Activated gamma-delta T cell treated with Interleukin-2 at 50 U/mL for 16 hours (primary cell): ENCODE measurements at regions not wholly inside any gene's neighbourhood (a gene's known extent, or its start where the extent isn't known, plus 50 kb on each side); places are given as distances from the start of the nearest gene placed in this dataset.
"Not testable (repeated sequence)": the region's sequence is repeated elsewhere in the genome, so short reads cannot be mapped to it uniquely, and the experiment has no call there.

ENCODE experiments used
- DNase-seq: peaks from one replicate; pipeline ENCODE4 v3.0.0-alpha.2; 2020

GRCh38 chr15:56808160-56808559, 74.9 kb upstream of the ZNF280D start:
- DNase-seq: no peak

GRCh38 chr15:56806148-56806536, 72.8 kb upstream of the ZNF280D start:
- DNase-seq: no peak

DNA sequence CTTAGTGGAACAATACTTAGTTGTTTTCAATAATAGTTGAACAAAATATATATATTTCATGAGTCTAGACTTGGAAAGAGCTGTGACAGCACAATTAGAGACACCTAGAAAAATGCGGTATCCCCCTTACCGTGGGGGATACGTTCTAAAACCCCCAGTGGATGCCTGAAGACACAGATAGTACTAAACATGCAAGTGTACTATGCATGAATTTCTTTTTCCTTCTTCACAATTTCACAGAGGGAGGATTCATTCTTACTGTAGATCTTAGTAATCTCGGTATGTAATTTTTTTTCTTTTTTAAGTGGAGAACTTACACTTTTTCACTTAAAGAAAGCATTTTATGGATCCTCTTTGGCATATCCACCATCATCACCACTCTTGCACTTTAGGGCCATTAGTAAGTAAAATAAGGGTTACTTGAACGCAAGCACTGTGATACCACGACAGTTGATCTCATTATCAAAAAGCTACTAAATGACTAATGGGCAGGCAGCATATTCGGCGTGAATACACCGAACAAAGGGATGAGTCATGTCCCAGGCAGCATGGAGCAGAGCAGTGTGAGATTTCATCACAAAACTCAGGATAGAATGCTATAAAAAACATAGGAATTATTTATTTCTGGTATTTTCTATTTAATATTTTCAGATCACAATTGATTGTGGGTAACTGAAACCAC, 72.3 kb upstream of the ZNF280D start:
- no peak for DNase-seq

GRCh38 chr15:56804938-56805337, 71.6 kb upstream of the ZNF280D start:
- DNase-seq: no peak

DNA sequence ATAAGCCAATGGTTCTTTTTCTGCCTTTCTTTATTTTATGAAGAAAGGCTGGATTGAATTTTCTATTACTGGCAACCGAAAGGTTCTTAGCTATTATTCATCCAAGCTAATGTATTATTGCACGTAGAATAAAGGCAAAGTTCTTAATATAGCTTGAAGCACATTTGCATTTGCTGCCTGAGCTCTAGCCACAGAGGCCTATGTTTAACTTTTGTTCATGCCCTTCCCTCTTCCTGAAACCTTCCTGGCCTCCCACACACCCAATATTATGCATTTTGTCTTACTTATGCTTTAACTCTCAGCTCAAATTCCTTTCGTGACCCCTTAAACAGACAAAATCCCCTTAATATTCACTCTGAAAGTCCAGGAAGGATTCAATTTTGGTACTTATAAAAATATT, 71.0 kb upstream of the ZNF280D start:
- no peak for DNase-seq

DNA sequence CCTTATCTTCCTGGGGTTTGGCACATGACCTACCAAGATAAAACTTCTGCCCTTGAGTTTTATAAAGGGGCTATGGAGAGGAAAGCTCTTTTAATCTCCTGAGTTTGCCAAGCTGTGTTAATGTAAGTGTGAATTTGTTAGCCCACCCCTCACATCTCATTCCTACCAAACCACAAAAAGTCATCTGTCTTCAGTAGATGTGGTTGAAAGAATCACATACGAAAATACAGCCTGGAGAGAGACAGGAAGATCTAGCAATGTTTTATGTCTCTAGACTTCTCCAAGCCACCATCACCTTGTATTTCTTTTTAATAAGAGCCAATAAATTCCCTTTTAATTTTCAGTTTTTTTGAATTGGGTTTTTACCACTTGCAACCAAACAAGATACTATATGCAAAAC, 68.9 kb upstream of the ZNF280D start:
- no peak for DNase-seq

DNA sequence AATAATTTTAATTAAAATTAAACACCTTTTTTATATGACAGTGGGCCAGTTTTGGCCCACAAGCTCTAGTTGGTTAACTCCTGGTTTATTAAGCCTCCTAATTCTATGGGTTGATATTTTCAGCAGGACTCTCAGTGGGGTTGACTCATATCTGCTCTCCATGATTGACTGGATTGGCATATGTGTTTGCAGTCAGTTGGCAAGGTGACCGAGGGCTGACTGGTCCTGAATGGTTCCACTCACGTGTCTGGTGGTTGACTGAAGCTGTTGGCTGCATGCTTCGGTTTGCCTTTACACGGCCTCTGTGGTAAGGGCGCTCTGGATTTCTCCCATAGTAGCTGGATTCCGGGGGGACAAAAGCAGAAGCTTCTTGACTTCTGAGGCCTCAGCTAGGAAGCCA, 65.3 kb upstream of the ZNF280D start:
- DNase-seq: no peak

DNA sequence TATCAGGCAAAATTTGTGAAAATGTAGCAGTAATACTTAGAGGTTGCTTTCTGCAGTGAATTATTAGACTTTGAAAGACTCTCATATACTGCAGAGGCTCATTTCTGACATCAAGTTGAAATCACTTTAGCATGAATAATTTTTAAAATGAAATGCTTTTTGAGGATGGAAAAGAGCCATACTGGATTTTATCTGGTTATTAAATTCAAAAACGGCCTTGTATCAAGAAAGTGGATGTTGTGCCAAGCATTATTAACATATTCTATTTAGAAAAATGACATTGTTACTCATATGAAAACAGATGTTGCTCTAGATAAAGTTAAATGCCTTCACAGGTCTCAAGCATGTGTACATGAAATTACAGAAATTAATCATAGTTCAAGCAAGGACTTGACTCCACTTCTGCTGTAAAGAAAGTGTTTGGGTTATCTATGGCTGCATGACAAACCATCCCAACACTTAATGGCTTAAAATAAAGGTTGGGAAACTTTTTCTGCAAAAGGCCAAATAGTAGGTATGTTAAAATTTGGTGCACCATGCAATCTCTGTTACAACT, 64.5 kb upstream of the ZNF280D start:
- no peak for DNase-seq

- DNase-seq: no peak
Observed at GRCh38 chr15:56795502-56795901, 62.2 kb upstream of the ZNF280D start.

DNA sequence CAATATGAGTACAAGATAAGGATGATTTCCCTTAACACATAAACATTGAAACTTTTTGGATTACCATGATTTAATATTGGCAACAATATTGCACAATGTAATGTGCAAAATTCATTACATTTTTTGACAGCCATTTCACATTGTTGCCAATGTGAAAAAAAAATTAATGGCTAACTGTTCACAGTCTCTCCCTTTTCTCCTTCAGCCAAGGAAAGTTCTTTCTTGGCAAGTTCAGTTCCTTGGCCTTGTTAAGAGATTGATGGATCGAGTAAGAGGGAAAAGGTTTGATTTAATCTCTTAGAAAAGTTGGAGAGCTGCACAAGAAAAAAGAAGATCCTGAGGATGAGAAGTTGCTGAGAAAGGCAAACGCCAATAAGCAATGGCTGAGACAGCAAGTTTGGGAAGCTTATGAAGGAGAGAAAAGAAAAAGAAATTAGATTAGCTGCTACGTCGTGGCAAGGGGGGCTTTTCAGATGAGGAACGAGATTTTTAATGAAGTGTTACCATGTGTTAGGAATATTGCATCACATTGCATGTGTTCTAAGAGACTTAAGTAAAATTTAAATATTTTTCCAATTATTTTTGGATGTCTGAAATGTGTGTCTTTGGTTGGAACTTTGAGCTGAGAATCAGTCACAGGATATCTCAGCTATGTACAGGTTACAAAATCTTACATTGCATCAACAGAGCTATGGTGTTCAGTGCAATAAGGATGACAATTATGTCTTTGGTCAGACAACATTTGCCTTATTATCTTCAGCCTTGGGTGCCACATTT, 61.4 kb upstream of the ZNF280D start:
- no peak for DNase-seq

GRCh38 chr15:56794165-56794552, 60.9 kb upstream of the ZNF280D start:
- DNase-seq: no peak

DNA sequence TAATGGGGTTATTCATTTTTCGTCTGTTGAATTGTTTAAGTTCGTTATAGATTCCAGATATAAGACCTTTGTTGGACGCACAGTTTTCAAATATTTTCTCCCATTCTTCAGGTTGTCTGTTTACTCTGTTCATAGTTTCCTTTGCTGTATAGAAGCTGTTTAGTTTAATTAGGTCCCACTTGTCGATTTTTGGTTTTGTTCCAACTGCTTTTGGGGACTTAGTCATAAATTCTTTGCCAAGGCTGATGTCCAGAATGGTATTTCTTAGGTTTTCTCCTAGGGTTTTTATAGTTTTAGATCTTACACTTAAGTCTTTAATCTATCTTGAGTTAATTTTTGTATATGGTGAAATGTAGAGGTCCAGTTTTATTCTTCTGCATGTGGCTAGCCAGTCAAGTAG, 58.9 kb upstream of the ZNF280D start:
- DNase-seq: no peak

DNA sequence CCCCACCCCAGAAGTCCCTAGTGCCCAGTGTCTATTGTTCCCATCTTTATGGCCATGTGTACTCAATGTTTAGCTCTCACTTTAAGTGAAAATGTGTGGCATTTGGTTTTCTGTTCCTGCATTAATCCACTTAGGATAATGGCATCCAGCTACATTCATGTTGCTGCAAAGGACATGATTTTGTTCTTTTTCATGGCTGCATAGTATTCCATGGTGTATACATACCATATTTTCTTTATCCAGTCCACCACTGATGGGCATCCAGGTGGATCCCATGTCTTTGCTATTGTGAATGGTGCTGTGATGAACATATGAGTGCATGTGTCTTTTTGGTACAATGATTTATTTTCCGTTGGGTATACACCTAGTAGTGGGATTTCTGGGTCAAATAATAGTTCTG, 58.2 kb upstream of the ZNF280D start:
- DNase-seq: not testable (repeated sequence)

DNA sequence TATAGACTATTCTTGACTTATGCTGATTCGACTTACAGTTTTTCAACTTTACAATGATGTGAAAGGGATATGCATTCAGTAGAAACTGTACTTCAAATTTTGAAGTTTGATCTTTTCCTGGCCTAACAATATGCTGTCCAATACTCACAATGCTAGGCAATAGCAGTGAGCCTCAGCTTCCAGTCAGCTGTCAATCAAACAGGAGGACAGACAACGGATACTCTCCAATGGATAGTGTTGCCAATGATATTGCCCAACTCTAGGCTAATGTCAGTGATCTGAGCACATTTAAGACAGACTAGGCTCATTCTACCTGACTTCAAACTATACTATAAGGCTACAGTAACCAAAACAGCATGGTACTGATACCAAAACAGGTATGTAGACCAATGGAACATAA, 55.0 kb upstream of the ZNF280D start:
- no peak for DNase-seq

DNA sequence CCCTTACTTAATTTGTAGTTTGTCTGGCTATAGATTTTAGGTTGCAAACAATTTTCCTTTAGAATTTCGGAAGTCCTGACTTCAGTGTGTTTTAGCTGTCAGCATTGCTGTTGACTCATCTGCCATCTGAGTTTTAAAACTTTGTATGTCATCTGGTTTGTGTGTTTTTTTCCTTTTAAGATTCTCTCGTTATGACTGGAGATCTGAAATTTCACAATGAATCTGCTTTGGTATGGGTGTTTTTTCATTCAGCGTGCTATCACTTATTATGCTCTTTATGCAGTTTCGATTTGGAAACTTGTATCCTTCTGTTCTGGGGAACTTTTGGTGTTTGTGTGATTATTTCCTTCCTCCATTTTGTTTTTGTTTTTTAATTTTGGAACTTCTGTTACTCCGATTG, 53.7 kb upstream of the ZNF280D start:
- no peak for DNase-seq

DNA sequence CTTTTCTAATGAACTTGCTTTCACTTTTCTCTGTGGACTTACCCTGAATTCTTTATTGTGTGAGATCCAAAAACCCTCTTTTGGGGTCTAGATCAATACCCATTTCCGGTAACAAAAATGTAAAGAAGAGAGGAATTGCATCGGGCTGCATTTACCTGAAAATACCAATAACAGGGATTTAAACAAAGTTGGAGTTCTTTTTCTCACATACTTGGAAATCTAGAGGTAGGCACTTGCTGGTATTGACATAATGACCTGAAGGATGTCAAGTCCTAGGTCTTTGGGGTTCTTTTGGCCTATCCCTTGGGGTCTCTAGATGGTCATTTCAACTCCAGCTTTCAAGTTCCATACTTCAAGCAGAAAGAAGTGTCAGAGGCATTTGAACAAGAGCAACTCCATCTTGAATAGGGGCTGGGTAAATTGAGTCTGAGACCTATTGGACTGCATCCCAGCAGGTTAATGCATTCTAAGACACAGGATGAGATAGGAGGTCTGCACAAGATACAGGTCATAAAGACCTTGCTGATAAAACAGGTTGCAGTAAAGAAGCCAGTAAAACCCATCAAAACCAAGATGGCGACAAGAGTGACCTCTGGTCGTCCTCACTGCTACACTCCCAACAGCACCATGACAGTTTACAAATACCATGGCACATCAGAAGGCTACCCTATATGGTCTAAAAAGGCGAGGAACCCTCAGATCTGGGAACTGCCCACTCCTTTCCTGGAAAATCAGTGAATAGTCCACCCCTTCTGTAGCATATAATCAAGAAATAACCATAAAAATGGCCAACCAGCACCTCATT, 50.8 kb upstream of the ZNF280D start:
- DNase-seq: no peak

GRCh38 chr15:56783156-56783856, 50.0 kb upstream of the ZNF280D start:
- DNase-seq: no peak
